ENCODE measurements at regions not wholly inside any gene's neighbourhood (a gene's known extent, or its start where the extent isn't known, plus 50 kb on each side); places are given as distances from the start of the nearest gene placed in this dataset.

GRCh38 chr6:9936551-9936950, 478.3 kb downstream of the TFAP2A start:
- Histone ChIP-seq H3K4me2 (ENCODE audit: low read length) (no peak overlapping the region), H4K20me1 (ENCODE audit: insufficient read depth) (no peaks in the 10 kb centered on the region), H2AFZ (ENCODE audit: low read depth, low read length, poor library complexity, severe bottlenecking) (no peak overlapping the region), H3K9me2 (ENCODE audit: insufficient read depth) (no peaks in the 10 kb centered on the region), H3K27me3 (ENCODE audit: insufficient read depth, low read length) (no peaks in the 10 kb centered on the region), H3K27ac (ENCODE audit: low read depth, low read length) (no peak overlapping the region), H3K9ac (ENCODE audit: low read length) (no peak overlapping the region), H3K9me3 (ENCODE audit: control insufficient read depth in 1 of 2, insufficient read depth in 1 of 2, low read depth in 1 of 2, low read length in 2 of 2) (no peaks in the 10 kb centered on the region), H3K4me3 (replicated peaks in 1 of 2; ENCODE audit: low read depth in 1 of 2, low read length in 2 of 2) (no peak overlapping the region), H3K4me1 (ENCODE audit: control insufficient read depth in 1 of 2, insufficient read depth in 2 of 2, low read length in 2 of 2) (no peaks in the 10 kb centered on the region), H3K36me3 (ENCODE audit: control insufficient read depth in 1 of 2, insufficient read depth in 2 of 2, low read length in 2 of 2) (no peaks in the 10 kb centered on the region), H3K79me2 (ENCODE audit: insufficient read depth, low read length) (no peaks in the 10 kb centered on the region)
- ATAC-seq (no peak), DNase-seq (ENCODE audit: low read depth, low spot score) (no peak)
- no peak for TF ChIP-seq REST (IDR thresholded peaks at IDR 0.05; ENCODE audit: low read depth)
- TF ChIP-seq CBX3 (IDR thresholded peaks at IDR 0.05; ENCODE audit: low read depth) = no peak
- TF ChIP-seq RAD21 (IDR thresholded peaks at IDR 0.05; ENCODE audit: low read depth) = no peak
- no peak for TF ChIP-seq CEBPB (IDR thresholded peaks at IDR 0.05; ENCODE audit: low read depth)
- no peak for TF ChIP-seq SRF (IDR thresholded peaks at IDR 0.05; ENCODE audit: low read depth)
- no peak for TF ChIP-seq CTCF (IDR thresholded peaks at IDR 0.05 in 2 of 3, conservative IDR thresholded peaks at IDR 0.05 in 1 of 3; ENCODE audit: borderline replicate concordance in 1 of 3, insufficient read depth in 1 of 3, low read depth in 2 of 3, low read length in 2 of 3)
- TF ChIP-seq SP1 (IDR thresholded peaks at IDR 0.05; ENCODE audit: low read depth) = no peak
- TF ChIP-seq EZH2 (IDR thresholded peaks at IDR 0.05) = no peak
- no peak for TF ChIP-seq EGR1 (IDR thresholded peaks at IDR 0.05; ENCODE audit: low read depth)
- no peak for TF ChIP-seq JUND (IDR thresholded peaks at IDR 0.05)
- no peak for TF ChIP-seq ZNF274 (IDR thresholded peaks at IDR 0.05; ENCODE audit: low read depth, low read length)
- TF ChIP-seq SIN3A (IDR thresholded peaks at IDR 0.05; ENCODE audit: low read depth) = no peak
- no peak for TF ChIP-seq EZH2phosphoT487 (IDR thresholded peaks at IDR 0.05; ENCODE audit: borderline replicate concordance)
- no peak for TF ChIP-seq ATF3 (IDR thresholded peaks at IDR 0.05)
- no peak for TF ChIP-seq ELF1 (IDR thresholded peaks at IDR 0.05; ENCODE audit: borderline replicate concordance, low read depth)
- TF ChIP-seq POLR2AphosphoS5 (IDR thresholded peaks at IDR 0.05; ENCODE audit: low read depth, low read length) = no peak
- TF ChIP-seq, protein P1, sequence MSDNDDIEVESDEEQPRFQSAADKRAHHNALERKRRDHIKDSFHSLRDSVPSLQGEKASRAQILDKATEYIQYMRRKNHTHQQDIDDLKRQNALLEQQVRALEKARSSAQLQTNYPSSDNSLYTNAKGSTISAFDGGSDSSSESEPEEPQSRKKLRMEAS (IDR thresholded peaks at IDR 0.05) = no peak
- no peak for TF ChIP-seq FOSL1 (IDR thresholded peaks at IDR 0.05; ENCODE audit: low read depth)
- CTCF ChIA-PET = no interaction called here
- intact Hi-C loops (cut with micrococcal nuclease) = no loop called here
- POLR2A ChIA-PET = no interaction called here
- BruUV-seq (replicated peaks) = no TSS peak
- RAD21 ChIA-PET (ENCODE audit: low non-redundant PET in 1 of 2, low total read pairs in 2 of 2, uncharacterized antibody in 2 of 2, unreplicated experiment in 2 of 2) = no interaction called here
